Psoas muscle (tissue), 7 donors: ENCODE measurements at regions not wholly inside any gene's neighbourhood (a gene's known extent, or its start where the extent isn't known, plus 50 kb on each side); places are given as distances from the start of the nearest gene placed in this dataset.
A peak's percentile ranks its signal among the peaks of the same experiment; 100 is the strongest.

ENCODE experiments used
- ATAC-seq, 4 donors: fragments of 200-7000 bp; cut with Tn5 transposase; one replicate each; pipeline ENCODE4 v1.9.1; 2020; ENCODE audit warnings: moderate library complexity in 3 of 4, mild to moderate bottlenecking in 2 of 4
- DNase-seq, 2 donors: peaks; one replicate each; pipeline ENCODE4 v3.0.0-alpha.2; 2020
- H3K27ac ChIP-seq: fragments of 200-600 bp; one replicate; pipeline ENCODE4 v1.8.0; 2022
- H3K27me3 ChIP-seq, 3 donors: fragments of 200-600 bp in 1 of 3; one replicate each; pipeline versions ENCODE4 v1.6.1 to v1.8.0; 2013 to 2022; ENCODE audit warnings: low read length in 2 of 3, mild to moderate bottlenecking in 2 of 3, moderate library complexity in 1 of 3; ENCODE audit not compliant: insufficient read depth in 3 of 3
- H3K36me3 ChIP-seq, 2 donors: fragments of 200-600 bp in 1 of 2; one replicate each; pipeline versions ENCODE4 v1.6.1 to v1.8.0; 2013 to 2022; ENCODE audit warnings: low read depth in 1 of 2, mild to moderate bottlenecking in 1 of 2, moderate library complexity in 1 of 2; ENCODE audit not compliant: insufficient read depth in 1 of 2
- H3K4me1 ChIP-seq: fragments of 200-600 bp; one replicate; pipeline ENCODE4 v1.8.0; 2022
- H3K4me3 ChIP-seq: fragments of 200-600 bp; one replicate; pipeline ENCODE4 v1.8.0; 2022; ENCODE audit warnings: mild to moderate bottlenecking
- H3K9me3 ChIP-seq: fragments of 200-600 bp; one replicate; pipeline ENCODE4 v1.8.0; 2022
- CTCF ChIP-seq: fragments of 200-600 bp; IDR thresholded peaks from one replicate; pipeline ENCODE4 v1.8.0; 2022; ENCODE audit warnings: antibody characterized with exemption
- WGBS, 3 donors: extraction: QIAGEN DNeasy Blood & Tissue Kit; methylation state at CpG; one replicate each; pipeline versions ENCODE4 v1.1.6 to v1.1.7; 2013; 5-methylcytosine and 5-hydroxymethylcytosine counted together
- intact Hi-C, 2 donors: fragments of 100-400 bp; cut with DNase I; formaldehyde crosslinking; loops; one replicate each; pipeline versions ENCODE4 v1.11.0 to v1.14.2; 2022
- donor health status: healthy with polysubstance abuse.
- donor health status: DM: no; HTN: no; CAD: no; lungs with moderate emphysema.
- donor health status: Bipolar disorder and iron deficiency.
- donor health status: healthy.
- donor health status: DM: yes; HTN: yes; CAD: no.
- donor health status: DM: no; HTN: no; CAD: no.
- donor health status: DM: yes; HTN: yes; CAD: no.

- WGBS, 3 donors = 35 to 59% (median 38%) methylated on average over 7 of the region's 7 CpGs
- H3K27me3 ChIP-seq = no peaks in the 10 kb centered on the region
- DNase-seq (no peak), ATAC-seq (peak in 1 of 4 donors; percentile 35)
- no peaks in the 10 kb centered on the region for H3K9me3 ChIP-seq
- no peak overlapping the region for H3K4me3 ChIP-seq
- no peaks in the 10 kb centered on the region for H3K4me1 ChIP-seq
- TF ChIP-seq CTCF = no peak
- no peaks in the 10 kb centered on the region for H3K36me3 ChIP-seq
- intact Hi-C loops = no loop called here
- H3K27ac ChIP-seq = no peak overlapping the region
Observed at GRCh38 chr7:30212701-30213111, 71.7 kb upstream of the ZNRF2 start.

GRCh38 chr7:30213637-30214036 is 70.8 kb upstream of the ZNRF2 start:
- intact Hi-C loops = no loop called here
- no peak for TF ChIP-seq CTCF
- no peaks in the 10 kb centered on the region for H3K4me1 ChIP-seq
- DNase-seq (no peak), ATAC-seq (no peak)
- H3K4me3 ChIP-seq = no peak overlapping the region
- H3K27me3 ChIP-seq = no peaks in the 10 kb centered on the region
- peaks cover 1% of the 10 kb centered on the region for H3K9me3 ChIP-seq
- H3K27ac ChIP-seq = no peak overlapping the region
- H3K36me3 ChIP-seq = no peaks in the 10 kb centered on the region

- H3K27me3 ChIP-seq = no peaks in the 10 kb centered on the region
- WGBS, 3 donors = 92 to 95% (median 94%) methylated on average over 8 of the region's 8 CpGs
- H3K27ac ChIP-seq = no peak overlapping the region
- no peak for TF ChIP-seq CTCF
- no peak overlapping the region for H3K4me3 ChIP-seq
- H3K4me1 ChIP-seq = no peaks in the 10 kb centered on the region
- intact Hi-C loops = no loop called here
- DNase-seq (no peak), ATAC-seq (no peak)
- no peaks in the 10 kb centered on the region for H3K36me3 ChIP-seq
- H3K9me3 ChIP-seq = peaks cover 12% of the 10 kb centered on the region
Observed at GRCh38 chr7:30214651-30215137, 69.7 kb upstream of the ZNRF2 start.

- peaks cover 13% of the 10 kb centered on the region for H3K9me3 ChIP-seq
- intact Hi-C loops = no loop called here
- ATAC-seq (no peak), DNase-seq (no peak)
- H3K4me3 ChIP-seq = no peak overlapping the region
- H3K27me3 ChIP-seq = no peaks in the 10 kb centered on the region
- no peak overlapping the region for H3K27ac ChIP-seq
- H3K36me3 ChIP-seq = no peaks in the 10 kb centered on the region
- 94 to 95% (median 94%) methylated on average over 5 of the region's 5 CpGs for WGBS, 3 donors
- no peak for TF ChIP-seq CTCF
- H3K4me1 ChIP-seq = peaks cover 20% of the 10 kb centered on the region
Observed at GRCh38 chr7:30221764-30222163, 62.6 kb upstream of the ZNRF2 start.

- Histone ChIP-seq H3K27ac (no peak overlapping the region), H3K4me1 (peaks cover 24% of the 10 kb centered on the region), H3K4me3 (no peak overlapping the region), H3K36me3 (no peaks in the 10 kb centered on the region), H3K9me3 (peaks cover 13% of the 10 kb centered on the region), H3K27me3 (no peaks in the 10 kb centered on the region)
- DNase-seq (no peak), ATAC-seq (no peak)
- TF ChIP-seq CTCF = no peak
- 81 to 87% (median 85%) methylated on average over 8 of the region's 8 CpGs for WGBS, 3 donors
- intact Hi-C loops = no loop called here
Observed at GRCh38 chr7:30222515-30223215, 61.7 kb upstream of the ZNRF2 start.
